Limb (tissue), 2 donors: ENCODE measurements at regions not wholly inside any gene's neighbourhood (a gene's known extent, or its start where the extent isn't known, plus 50 kb on each side); places are given as distances from the start of the nearest gene placed in this dataset.
"Not testable (repeated sequence)": the region's sequence is repeated elsewhere in the genome, so short reads cannot be mapped to it uniquely, and the experiment has no call there.

Experiments
- DNase-seq, 2 donors: peaks; one replicate each; pipeline ENCODE4 v3.0.0-alpha.2; 2016; ENCODE audit errors: extremely low spot score in 2 of 2

DNA sequence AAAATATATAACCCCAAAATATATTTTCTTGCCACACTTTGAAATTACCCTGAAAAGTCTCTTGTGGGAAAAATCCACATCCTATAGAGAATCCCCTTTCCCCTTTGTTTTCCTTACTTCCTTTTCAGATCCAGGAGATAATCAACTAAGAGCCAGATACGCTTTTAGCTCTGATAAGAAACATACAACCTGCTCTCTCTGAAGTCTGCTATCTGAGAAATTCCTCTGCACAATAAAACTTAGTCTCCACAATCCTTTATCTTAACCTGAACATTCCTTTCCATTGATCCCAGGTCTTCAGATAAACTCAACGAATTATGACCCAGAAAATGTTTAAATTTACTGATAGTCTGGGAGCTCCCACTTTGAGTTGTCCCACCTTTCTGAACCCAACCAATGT lies 233.4 kb upstream of the SETMAR start:
- no peak for DNase-seq

- no peak for DNase-seq
Measured at GRCh38 chr3:4071481-4072184, 231.5 kb upstream of the SETMAR start.

DNA sequence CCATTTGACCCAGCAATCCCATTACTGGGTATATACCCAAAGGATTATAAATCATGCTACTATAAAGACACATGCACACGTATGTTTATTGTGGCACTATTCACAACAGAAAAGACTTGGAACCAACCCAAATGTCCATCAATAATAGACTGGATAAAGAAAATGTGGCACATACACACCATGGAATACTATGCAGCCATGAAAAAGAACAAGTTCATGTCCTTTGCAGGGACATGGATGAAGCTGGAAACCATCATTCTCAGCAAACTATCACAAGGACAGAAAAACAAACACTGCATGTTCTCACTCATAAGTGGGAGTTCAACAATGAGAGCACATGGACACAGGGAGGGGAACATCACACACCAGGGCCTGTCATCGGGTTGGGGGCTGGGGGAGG lies 225.9 kb upstream of the SETMAR start:
- DNase-seq: not testable (repeated sequence)

DNA sequence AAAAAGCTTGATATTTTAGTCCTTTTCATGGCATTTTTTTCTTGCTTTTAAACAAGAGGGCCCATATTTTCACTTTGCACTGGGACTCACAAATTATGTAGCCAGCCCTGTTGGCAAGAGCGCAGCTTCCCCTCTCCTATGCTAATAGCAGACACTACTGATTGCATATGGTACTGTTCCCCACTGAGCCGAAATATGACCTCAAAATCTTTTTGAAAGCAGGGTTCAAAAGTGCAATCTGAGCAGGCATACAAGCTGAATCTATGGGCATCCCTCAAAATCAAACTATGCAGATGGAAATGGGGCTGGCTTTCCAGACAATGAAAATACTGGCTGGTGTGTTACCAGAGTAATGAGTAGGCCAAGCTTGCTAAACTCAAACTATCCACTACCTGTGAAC lies 225.2 kb upstream of the SETMAR start:
- DNase-seq: no peak

DNA sequence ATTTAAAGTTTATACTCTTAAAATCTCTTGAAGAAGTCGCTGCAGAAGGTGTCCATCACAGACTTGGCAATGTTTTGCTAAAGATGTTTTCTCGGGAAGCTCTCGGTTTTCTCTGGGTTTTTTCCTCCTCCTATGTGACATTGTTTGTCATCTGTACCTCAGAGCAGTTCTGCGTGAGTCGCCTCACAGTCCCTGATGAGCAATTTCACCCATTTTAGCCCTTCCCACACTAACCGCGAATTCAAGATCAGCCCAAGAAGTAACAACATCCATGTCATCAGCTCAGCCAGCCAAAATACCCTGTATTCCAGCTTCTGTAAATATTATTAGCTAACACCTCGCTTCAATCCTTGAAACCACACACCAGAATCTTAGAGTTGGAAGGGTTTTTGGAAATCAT lies 224.3 kb upstream of the SETMAR start:
- DNase-seq: no peak

DNA sequence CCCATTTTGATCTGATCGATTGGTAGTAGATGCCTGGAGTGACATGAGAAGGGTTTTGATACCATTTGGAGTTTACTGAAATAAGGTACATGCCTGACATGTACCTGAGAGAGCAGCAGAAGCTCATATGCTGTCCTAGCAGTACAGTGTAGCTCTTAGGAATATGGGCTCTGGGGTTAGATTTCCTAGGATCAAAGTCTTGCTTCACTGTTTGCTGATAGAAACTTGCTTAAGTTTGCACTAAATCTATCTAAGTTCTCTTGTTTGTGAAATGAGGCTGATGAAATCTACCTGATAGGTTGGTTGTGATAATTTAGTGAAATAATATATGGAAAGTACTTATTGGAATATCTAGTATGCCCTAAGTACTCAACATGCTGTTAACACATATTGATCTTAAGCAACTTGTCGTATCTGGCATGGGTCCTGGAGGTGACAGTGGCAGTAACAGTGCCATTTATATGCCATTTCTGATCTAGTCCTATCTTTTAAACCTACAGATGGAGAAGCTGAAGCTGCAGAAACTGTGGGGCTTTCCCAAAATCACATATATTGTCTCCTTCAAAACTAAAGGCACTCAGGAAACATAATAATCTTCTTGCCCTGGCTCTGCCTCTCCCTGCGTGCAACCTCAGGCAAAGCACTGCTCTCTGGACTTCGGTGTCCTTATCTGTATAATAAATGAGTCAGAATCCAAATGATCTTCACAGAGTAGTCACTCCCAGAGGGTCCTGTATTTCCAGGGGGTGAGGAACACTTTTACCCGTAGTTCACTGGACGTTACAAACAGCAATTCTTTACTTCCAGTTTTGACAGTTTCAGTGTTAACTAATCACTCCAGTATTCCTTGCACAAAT lies 223.6 kb upstream of the SETMAR start:
- DNase-seq: no peak

GRCh38 chr3:4083225-4084015 lies 219.7 kb upstream of the SETMAR start:
- DNase-seq: no peak

DNA sequence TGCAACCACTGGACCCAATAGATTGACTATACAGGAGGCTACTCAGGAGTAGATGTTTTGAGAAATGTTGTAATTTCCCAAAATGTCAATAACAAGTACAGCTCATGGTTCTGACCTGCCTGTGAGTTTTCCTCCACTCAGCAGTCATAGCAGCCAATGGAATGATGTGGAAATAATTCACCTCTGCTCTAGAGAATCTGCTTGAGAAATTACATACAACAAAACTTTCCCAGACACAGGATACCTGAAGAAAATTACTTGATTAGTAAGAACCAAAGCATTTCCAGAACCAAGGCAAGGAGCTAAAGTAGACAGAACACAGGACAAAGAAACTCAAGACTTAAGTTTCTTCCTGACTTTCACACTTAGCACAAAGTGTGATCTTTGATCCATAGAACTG lies 218.9 kb upstream of the SETMAR start:
- DNase-seq: no peak

DNA sequence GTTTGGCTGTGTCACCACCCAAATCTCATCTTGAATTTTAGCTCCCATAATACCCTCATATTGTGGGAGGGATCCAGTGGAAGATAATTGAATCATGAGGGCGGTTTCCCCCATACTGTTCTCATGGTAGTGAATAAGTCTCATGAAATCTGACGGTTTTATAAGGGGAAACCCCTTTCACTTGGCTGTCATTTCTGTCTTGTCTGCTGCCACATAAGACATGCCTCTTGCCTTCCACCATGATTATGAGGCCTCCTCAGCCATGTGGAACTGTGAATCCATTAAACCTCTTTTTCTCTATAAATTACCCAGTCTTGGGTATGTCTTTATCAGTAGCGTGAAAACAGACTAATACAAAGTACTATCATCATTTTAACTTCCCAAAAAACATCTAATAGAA lies 216.5 kb upstream of the SETMAR start:
- not testable (repeated sequence) for DNase-seq

- DNase-seq: no peak
Measured at GRCh38 chr3:4091786-4092185, 211.4 kb upstream of the SETMAR start.

DNA sequence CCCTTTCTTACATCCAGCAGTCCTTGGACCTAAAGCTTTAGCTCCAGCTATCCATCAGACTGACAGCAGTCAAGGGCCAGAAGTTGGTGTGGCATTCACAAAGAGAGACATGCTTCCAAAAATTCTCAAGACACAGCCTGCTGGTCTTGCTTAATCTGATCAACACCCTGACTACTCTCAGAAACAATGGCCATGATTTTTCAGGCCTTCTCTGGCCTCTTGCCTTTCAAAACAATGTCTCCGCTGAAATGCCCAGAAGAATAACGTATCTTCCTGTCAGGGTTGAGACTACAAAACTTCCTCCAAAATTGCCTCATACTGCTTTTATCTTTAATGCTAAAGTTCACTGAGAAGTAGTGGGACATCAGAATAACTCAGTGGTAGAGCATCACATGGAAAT lies 205.4 kb upstream of the SETMAR start:
- no peak for DNase-seq

DNA sequence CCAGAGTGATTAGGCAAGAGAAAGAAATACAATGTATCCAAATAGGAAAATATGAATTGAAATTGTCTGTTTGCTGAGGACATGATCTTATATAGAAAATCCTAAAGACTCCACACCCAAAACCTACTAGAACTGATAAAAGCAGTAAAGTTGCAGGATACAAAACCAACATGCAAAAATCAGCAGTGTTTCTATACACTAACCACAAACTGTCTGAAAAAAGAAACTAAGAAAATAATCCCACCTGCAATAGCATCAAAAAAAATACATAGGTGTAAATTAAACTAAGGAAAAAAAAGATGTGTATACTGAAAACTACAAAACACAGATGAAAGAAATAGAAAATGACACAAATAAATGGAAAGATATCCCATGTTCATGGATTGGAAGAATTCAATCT lies 203.6 kb upstream of the SETMAR start:
- DNase-seq: no peak

GRCh38 chr3:4107430-4107829 lies 195.7 kb upstream of the SETMAR start:
- no peak for DNase-seq

- no peak for DNase-seq
Measured at GRCh38 chr3:4113811-4114522, 189.2 kb upstream of the SETMAR start.

- no peak for DNase-seq
Measured at GRCh38 chr3:4119119-4119518, 184.1 kb upstream of the SETMAR start.

DNA sequence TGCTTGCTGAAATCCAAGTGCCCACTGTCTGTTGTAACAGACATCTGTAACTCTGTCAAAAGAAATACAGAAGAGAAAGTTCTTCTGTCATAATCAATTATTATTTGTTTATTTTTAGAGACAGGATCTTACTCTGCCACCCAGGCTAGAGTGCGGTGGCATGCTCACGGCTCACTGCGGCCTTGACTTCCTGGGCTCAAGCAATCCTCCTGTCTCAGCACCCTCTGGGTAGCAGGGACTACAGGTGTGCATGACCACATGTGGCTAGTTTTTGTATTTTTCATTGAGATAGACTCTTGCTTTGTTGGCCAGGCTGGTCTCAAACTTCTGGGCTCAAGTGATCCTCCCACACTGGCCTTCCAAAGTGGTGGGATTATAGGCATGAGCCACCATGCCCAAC lies 177.6 kb upstream of the SETMAR start:
- DNase-seq: no peak

- DNase-seq: no peak
Measured at GRCh38 chr3:4138150-4138785, 164.9 kb upstream of the SETMAR start.

GRCh38 chr3:4138786-4139431 lies 164.3 kb upstream of the SETMAR start:
- DNase-seq: no peak

DNA sequence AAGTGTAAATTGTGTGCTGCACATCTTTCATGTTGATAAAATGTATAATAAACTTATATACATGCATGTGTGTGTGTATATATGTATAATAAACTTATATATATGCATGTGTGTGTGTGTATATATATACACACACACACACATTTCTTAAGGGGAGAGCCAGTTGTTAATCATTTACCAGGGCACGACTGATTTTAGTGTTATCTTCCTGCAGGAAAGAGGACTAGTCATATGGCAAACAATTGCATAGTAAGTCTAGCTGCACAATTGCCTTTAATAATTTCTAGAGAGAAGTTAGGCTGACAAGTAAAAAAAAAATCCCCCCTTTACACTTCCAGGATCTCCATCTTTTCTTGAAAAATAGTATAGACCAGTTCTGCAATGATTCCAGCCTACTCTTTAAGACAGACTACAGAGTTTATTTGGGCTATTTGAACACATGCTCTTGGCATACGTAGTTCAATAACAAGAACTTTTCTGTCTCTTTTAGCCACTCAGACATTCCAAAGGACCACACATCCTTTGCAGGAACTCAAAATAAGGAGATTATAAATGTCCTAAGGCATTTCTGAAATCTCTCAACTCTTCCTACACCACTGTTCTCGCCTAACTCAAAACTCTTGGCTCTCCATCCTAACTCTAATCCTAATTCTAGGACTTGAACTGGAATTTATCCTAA lies 163.6 kb upstream of the SETMAR start:
- no peak for DNase-seq

DNA sequence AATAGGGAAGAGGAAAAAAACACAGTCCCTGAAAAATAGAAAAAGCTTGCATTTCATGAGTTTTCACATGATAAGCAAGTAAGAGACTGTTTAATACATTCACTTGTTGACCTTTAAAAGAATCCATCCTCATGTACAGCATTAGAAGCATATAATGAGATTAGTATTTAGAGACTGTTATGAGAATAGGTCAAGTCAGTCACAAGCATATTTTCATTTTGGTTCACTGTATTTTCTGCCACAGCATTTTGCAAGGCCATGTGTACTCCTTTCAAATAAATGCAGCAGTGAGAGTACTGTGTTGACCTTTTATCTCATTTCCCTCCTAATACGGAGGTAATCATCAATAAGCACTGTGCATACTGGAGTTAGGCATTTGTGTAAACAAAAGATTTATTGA lies 162.2 kb upstream of the SETMAR start:
- DNase-seq: no peak
